ENCODE measurements at regions not wholly inside any gene's neighbourhood (a gene's known extent, or its start where the extent isn't known, plus 50 kb on each side); places are given as distances from the start of the nearest gene placed in this dataset.

DNA sequence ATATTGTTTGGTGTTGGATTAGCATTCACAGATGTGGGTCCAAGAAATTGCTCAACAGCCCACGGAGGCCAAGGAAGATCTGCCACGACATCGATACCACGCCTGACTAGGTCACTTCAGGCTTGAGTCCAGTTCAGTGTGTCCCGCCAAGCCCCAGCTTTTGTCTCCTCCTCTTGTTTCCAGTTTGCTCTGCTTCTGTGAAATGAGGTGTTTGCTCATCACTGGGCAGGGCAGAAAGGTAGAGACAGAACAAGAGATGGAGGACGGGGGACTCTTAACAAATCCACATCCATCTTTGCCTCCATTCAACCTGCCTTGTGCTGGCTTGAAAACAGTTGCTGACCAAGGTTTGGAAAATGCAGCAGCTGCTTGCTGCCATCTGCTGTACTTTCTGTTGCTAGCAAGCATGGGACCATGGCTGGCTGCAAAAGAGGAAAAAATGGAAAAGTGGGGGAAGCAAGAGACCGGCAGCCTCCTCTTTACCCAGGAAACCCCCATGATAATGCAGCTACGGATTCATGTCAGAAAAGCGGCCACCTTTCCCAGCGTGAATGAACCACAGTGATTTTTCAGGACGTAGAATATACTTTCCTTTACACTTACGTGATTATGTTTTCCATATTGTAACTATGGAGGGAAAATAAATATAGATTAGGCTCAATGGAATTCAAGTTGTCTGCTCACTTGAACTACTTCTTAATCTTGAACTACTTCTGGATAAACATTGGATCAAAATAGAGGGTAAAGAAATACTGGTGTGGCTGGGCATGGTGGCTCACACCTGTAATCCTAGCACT, 80.2 kb upstream of the GREM2 start:
- no peaks in the 10 kb centered on the region for H3K36me3 ChIP-seq
- no peaks in the 10 kb centered on the region for H3K4me1 ChIP-seq
- H3K27me3 ChIP-seq, result no peaks in the 10 kb centered on the region
- H3K27ac ChIP-seq, result no peak overlapping the region
- no peak overlapping the region for H3K4me3 ChIP-seq
- peak; percentile 9 to 49 for DNase-seq
- H3K9me3 ChIP-seq (replicated peaks), result no peaks in the 10 kb centered on the region

DNA sequence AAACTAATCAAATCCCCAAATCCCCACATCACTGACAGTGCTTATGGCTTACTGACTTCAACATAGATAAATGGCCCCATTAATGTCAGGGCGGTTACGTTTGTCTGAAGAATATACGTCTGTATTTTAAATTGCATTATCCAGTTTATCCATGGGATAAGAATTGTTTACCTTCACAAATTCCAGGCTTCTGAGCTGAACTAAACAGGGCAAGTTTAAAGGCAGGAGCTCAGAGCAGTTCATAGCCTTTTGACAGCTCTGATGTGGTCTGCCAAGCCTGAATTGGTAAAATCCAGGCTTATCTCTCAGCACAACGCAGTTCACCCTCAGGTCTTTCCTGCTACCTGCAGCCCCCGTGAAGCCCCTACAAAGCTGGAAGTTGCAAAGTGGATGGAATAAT, 79.5 kb upstream of the GREM2 start:
- DNase-seq, result no peak
- Histone ChIP-seq H3K36me3 (no peaks in the 10 kb centered on the region), H3K4me3 (no peak overlapping the region), H3K4me1 (no peaks in the 10 kb centered on the region), H3K27me3 (no peaks in the 10 kb centered on the region), H3K27ac (no peak overlapping the region), H3K9me3 (replicated peaks) (no peaks in the 10 kb centered on the region)

DNA sequence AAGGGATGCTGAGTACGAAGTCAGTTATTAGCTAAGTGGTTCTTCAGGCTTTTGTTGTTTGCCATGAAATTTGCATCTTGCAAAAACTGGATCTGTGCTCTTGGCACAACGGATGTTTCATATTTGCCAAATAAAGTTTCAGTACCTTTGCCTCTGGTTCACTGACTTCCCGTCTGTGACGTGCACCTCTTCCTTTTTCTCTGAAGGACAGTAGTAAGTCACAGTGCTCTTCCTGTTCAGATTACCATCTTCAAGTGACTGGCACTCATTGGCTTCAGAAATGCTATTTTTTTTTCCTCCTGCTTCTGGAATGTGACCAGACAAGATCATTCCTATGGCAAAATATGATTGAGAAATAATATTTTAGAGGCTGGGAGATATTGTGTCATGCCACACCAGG, 75.9 kb upstream of the GREM2 start:
- Histone ChIP-seq H3K4me3 (no peak overlapping the region), H3K36me3 (no peaks in the 10 kb centered on the region), H3K9me3 (replicated peaks) (no peaks in the 10 kb centered on the region), H3K27me3 (no peaks in the 10 kb centered on the region), H3K27ac (no peak overlapping the region), H3K4me1 (no peaks in the 10 kb centered on the region)
- no peak for DNase-seq

DNA sequence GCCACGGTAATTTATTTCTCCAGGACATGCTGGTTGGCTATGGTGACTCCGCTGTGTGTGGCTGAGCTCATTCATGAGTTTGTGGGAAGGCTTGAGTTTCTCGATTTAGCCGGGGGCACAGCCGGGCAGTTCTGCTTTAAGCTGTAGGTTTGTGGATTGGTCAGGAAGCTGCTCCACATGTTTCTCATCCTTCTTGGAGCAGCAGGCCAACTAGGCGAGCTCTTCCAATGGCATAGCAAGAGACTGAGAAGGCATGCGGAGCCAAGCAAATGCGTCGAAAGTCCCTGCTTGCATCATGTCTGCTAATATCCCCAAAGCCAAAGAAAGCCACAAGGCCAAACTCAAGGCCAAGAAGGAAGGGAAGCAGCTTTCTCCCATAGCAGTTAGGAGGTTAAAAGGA, 71.6 kb upstream of the GREM2 start:
- Histone ChIP-seq H3K9me3 (replicated peaks) (no peaks in the 10 kb centered on the region), H3K36me3 (no peaks in the 10 kb centered on the region)

DNA sequence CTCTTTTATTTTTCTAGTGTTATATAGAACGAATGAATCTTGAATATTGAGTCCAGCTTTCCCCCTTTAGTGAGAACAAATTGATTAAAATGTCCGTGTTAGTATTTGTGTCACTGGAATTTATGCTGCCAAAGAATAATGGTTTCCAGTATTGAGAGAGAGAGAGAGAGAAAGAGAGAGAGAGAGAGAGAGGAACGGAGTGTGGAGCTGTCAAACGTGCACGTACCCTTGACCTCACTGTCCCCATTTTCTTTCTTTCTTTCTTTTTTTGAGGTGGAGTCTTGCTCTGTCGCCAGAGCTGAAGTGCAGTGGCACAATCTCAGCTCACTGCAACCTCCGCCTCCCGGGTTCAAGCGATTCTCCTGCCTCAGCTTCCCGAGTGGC, 70.9 kb upstream of the GREM2 start:
- Histone ChIP-seq H3K27me3 (no peaks in the 10 kb centered on the region), H3K4me1 (no peaks in the 10 kb centered on the region), H3K36me3 (no peaks in the 10 kb centered on the region), H3K9me3 (replicated peaks) (no peaks in the 10 kb centered on the region), H3K27ac (no peak overlapping the region), H3K4me3 (no peak overlapping the region)
- no peak for DNase-seq

More for the DNA sequence above, 71.6 kb upstream of the GREM2 start:
- H3K27me3 ChIP-seq, result no peaks in the 10 kb centered on the region
- no peak overlapping the region for H3K4me3 ChIP-seq
- no peaks in the 10 kb centered on the region for H3K4me1 ChIP-seq
- H3K27ac ChIP-seq, result no peak overlapping the region
- DNase-seq, result no peak

DNA sequence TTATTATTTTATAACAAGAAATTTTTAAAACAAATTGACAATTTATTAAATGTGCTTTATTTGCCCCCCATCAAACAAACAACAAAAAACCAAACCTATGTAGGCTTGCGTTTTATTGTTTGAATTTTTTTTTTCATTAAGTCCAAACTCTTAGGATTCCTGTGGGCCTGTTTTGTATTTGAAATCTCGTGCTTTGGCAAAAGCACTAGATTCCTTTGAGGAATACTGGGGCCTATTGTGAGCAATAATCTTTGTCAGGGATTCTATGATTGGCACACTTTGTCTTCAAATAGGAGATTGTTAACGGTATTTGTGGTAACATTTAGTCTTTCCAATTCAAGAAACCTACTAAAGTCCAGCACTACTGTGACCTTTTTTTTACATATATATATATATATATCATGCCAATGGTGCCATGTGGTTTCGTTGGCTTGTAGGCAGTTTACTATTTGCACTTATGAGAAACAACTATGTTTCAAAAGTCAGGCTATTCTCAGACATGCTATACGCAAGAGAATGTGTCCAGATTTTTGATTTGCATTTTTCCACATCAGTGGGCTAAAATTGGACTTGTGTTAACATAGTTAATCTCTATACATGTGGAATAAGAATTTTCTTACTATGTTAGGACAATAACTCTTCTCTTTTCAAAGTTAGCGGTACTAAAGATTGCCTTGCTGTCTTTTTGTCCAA, 70.4 kb upstream of the GREM2 start:
- no peak overlapping the region for H3K4me3 ChIP-seq
- no peaks in the 10 kb centered on the region for H3K27me3 ChIP-seq
- H3K9me3 ChIP-seq (replicated peaks), result no peaks in the 10 kb centered on the region
- no peak overlapping the region for H3K27ac ChIP-seq
- no peak for DNase-seq
- H3K36me3 ChIP-seq, result no peaks in the 10 kb centered on the region
- no peaks in the 10 kb centered on the region for H3K4me1 ChIP-seq

DNA sequence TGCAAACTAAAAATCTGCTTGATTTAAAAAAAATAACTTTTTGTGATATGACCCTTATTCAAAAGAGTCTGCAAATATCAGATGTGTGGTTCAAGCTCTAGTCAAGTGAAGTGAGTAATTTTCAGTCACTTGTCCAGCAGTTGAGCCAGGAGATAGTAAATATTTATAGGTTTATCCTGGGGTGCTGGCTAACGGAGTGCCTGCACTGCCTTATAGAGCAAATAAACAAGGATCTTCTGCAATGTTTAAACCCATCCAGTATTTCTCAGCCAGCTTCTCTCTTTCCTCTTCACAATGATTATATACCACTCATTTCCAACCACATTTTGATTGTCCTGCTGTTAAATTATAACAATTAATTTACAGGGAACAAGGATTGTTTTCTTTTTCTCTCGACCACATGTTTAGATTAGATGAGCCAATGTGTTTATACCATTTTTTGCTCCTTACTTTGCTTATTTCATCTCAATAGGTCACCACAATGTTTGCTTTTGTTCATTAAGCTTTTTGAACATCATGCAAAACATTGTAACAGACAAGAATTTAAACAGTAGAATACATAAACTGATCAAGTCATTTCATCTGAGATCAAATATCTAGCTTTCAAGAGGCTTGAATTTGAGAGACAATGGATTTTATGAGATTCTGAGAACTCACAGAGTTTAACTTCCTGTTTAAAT, 60.3 kb upstream of the GREM2 start:
- no peaks in the 10 kb centered on the region for H3K27me3 ChIP-seq
- H3K4me3 ChIP-seq, result no peak overlapping the region
- no peaks in the 10 kb centered on the region for H3K4me1 ChIP-seq
- H3K27ac ChIP-seq, result no peak overlapping the region
- no peaks in the 10 kb centered on the region for H3K9me3 ChIP-seq (replicated peaks)
- H3K36me3 ChIP-seq, result no peaks in the 10 kb centered on the region
- no peak for DNase-seq

DNA sequence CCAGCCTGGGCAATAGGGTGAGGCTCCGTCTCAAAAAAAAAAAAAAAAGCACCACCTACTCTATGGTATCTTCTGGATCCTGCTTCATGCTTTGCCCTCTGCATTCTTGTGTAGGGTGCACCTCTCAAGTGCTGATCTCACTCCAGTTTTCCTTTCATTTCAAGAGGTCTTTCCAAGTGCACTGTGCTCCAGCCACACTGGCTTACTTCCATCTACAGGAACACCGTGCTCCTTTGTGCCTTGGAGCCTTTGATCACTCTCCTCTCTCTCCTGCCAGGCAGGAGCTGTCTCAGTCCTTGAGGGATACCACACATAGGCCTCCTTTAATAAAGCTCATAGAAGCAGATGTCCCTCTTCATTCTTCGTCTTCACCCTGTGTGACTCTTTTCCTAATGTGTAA, 55.4 kb upstream of the GREM2 start:
- Histone ChIP-seq H3K27me3 (no peaks in the 10 kb centered on the region), H3K27ac (no peak overlapping the region), H3K36me3 (no peaks in the 10 kb centered on the region), H3K4me3 (no peak overlapping the region), H3K4me1 (no peaks in the 10 kb centered on the region), H3K9me3 (replicated peaks) (no peaks in the 10 kb centered on the region)
- DNase-seq, result no peak

DNA sequence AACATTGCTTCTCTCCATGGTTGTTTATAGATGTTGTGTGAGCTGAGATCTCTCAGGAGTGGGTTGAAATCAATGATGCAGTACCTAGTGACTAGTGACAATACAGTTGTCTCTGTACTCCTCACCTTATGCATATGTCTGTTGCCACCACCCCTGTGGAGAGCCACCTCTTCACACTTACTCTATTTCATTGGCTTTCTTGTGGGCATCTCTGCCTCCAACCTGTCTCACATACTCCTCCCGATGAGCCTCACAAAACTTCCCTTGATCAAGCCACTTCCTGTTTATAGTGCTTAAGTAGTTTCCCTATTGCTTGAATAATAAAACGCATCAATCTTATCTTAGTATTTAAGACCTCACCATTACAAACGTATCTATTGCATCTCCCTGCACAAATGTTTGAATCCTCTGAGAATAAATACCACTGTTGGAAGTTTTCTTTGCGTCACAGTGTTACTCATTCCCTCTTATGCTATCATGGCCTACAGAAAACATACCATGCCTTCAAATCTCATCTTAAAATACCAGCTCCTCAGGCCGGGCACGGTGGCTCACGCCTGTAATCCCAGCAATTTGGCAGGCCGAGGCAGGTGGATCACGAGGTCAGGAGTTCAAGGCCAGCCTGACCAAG, 54.7 kb upstream of the GREM2 start:
- no peak overlapping the region for H3K4me3 ChIP-seq
- H3K9me3 ChIP-seq (replicated peaks), result no peaks in the 10 kb centered on the region
- no peak overlapping the region for H3K27ac ChIP-seq
- no peaks in the 10 kb centered on the region for H3K4me1 ChIP-seq
- no peaks in the 10 kb centered on the region for H3K36me3 ChIP-seq
- no peaks in the 10 kb centered on the region for H3K27me3 ChIP-seq
- DNase-seq, result no peak

DNA sequence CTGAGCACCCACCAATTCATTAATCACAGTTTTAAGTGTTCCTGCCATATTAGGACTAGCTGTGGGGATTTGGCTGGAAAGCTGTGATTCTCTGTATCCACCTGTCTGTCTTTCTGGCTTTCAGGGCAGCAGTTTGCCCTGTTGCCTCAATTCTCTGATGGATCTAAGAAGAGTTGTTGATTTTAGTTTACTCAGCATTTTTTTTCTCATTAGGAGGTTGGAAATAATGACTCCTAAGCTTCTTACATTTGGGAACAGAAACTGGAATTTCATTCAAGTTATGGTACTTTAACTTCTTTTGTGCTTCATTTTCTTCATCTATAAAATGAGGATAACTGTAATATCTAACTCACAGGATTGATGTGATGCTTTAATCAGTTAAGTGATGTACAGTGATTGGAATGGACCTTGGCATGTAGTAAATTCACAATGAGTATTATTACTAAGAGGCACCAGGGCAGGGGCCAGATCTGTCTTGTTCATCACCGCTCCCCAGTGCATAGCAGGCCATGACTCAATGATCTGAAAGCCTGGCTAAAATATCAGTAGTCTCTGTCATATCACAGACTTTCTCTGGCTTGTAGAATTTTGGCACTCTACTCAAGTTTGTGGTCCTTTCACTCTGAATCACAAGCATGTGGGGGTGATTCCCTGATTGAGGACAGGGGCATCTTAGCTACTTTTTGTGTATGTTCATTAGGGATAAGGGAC, 51.4 kb upstream of the GREM2 start:
- Histone ChIP-seq H3K4me1 (no peaks in the 10 kb centered on the region), H3K27ac (no peak overlapping the region), H3K27me3 (no peaks in the 10 kb centered on the region), H3K36me3 (no peaks in the 10 kb centered on the region), H3K4me3 (no peak overlapping the region), H3K9me3 (replicated peaks) (no peaks in the 10 kb centered on the region)
- DNase-seq, result no peak

Data from SJCRH30 (cell line).